ENCODE measurements at regions not wholly inside any gene's neighbourhood (a gene's known extent, or its start where the extent isn't known, plus 50 kb on each side); places are given as distances from the start of the nearest gene placed in this dataset.

GRCh38 chr17:64773836-64774761 is 112.0 kb upstream of the SMURF2 start:
- CTCF ChIA-PET, result interaction anchor here (0.6 to 5.2 kb wide), 16 partner anchors 8 to 355 kb away, joined by 3 to 40 read pairs (median 3); no protein-coding TSS in a partner anchor
- Histone ChIP-seq H3K36me3 (ENCODE audit: control insufficient read depth in 1 of 2, insufficient read depth in 2 of 2, low read length in 2 of 2) (no peaks in the 10 kb centered on the region), H3K4me3 (replicated peaks in 1 of 2; ENCODE audit: low read depth in 1 of 2, low read length in 2 of 2) (peak overlapping the region; percentile 80 to 89), H3K9me3 (ENCODE audit: control insufficient read depth in 1 of 2, insufficient read depth in 1 of 2, low read depth in 1 of 2, low read length in 2 of 2) (no peaks in the 10 kb centered on the region), H3K4me1 (ENCODE audit: control insufficient read depth in 1 of 2, insufficient read depth in 2 of 2, low read length in 2 of 2) (peaks cover 17 to 42% of the 10 kb centered on the region in 2 experiments), H3K9ac (ENCODE audit: low read length) (peak overlapping the region; percentile 86), H3K27me3 (ENCODE audit: insufficient read depth, low read length) (no peaks in the 10 kb centered on the region), H4K20me1 (ENCODE audit: insufficient read depth) (no peaks in the 10 kb centered on the region), H2AFZ (ENCODE audit: low read depth, low read length, poor library complexity, severe bottlenecking) (no peak overlapping the region), H3K4me2 (ENCODE audit: low read length) (peak overlapping the region; percentile 100), H3K79me2 (ENCODE audit: insufficient read depth, low read length) (peaks cover 31% of the 10 kb centered on the region; the same call in 1 of the 2 replicates), H3K27ac (ENCODE audit: low read depth, low read length) (peak overlapping the region; percentile 73), H3K9me2 (ENCODE audit: insufficient read depth) (no peaks in the 10 kb centered on the region)
- DNase-seq (ENCODE audit: low read depth, low spot score), result peak; percentile 95
- POLR2A ChIA-PET, result interaction anchor here (1.3 to 1.9 kb wide), 7 partner anchors 10 to 354 kb away, joined by 3 to 6 read pairs (median 5); no protein-coding TSS in a partner anchor
- intact Hi-C loops (cut with micrococcal nuclease), result loop anchor here (1.0 to 5.0 kb wide), 2 partner anchors 188 to 354 kb away; no protein-coding TSS in a partner anchor
- peak; percentile 89 for ATAC-seq
- BruUV-seq (replicated peaks), result TSS peak; percentile 32
- RAD21 ChIA-PET (ENCODE audit: low non-redundant PET in 1 of 2, low total read pairs in 2 of 2, uncharacterized antibody in 2 of 2, unreplicated experiment in 2 of 2), result interaction anchor here (0.5 to 0.8 kb wide), 8 partner anchors 34 to 354 kb away, joined by 3 to 6 read pairs (median 3); no protein-coding TSS in a partner anchor
- TF ChIP-seq ZFX (IDR thresholded peaks at IDR 0.05) (peak; percentile 44; the same call in 1 of the 2 replicates), TCF7L2 (IDR thresholded peaks at IDR 0.05; ENCODE audit: borderline replicate concordance, extremely low read depth, insufficient read depth, insufficient read length) (peak; percentile 82), ATF3 (IDR thresholded peaks at IDR 0.05) (no peak), POLR2AphosphoS5 (IDR thresholded peaks at IDR 0.05; ENCODE audit: low read depth, low read length) (peak; percentile 99), EGR1 (IDR thresholded peaks at IDR 0.05; ENCODE audit: low read depth) (no peak), RAD21 (IDR thresholded peaks at IDR 0.05; ENCODE audit: low read depth) (peak; percentile 89), SP1 (IDR thresholded peaks at IDR 0.05; ENCODE audit: low read depth) (no peak), ZNF274 (IDR thresholded peaks at IDR 0.05; ENCODE audit: low read depth, low read length) (no peak), POLR2A (IDR thresholded peaks at IDR 0.05; ENCODE audit: borderline replicate concordance, extremely low read depth, insufficient read depth, insufficient read length) (peak; percentile 81), EZH2phosphoT487 (IDR thresholded peaks at IDR 0.05; ENCODE audit: borderline replicate concordance) (no peak), YY1 (IDR thresholded peaks at IDR 0.05; ENCODE audit: extremely low read depth, insufficient replicate concordance, low read depth, low read length) (peak; percentile 19), SRF (IDR thresholded peaks at IDR 0.05; ENCODE audit: low read depth) (no peak)
- TF ChIP-seq, protein P1, sequence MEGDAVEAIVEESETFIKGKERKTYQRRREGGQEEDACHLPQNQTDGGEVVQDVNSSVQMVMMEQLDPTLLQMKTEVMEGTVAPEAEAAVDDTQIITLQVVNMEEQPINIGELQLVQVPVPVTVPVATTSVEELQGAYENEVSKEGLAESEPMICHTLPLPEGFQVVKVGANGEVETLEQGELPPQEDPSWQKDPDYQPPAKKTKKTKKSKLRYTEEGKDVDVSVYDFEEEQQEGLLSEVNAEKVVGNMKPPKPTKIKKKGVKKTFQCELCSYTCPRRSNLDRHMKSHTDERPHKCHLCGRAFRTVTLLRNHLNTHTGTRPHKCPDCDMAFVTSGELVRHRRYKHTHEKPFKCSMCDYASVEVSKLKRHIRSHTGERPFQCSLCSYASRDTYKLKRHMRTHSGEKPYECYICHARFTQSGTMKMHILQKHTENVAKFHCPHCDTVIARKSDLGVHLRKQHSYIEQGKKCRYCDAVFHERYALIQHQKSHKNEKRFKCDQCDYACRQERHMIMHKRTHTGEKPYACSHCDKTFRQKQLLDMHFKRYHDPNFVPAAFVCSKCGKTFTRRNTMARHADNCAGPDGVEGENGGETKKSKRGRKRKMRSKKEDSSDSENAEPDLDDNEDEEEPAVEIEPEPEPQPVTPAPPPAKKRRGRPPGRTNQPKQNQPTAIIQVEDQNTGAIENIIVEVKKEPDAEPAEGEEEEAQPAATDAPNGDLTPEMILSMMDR (IDR thresholded peaks at IDR 0.05 in 2 of 3, conservative IDR thresholded peaks at IDR 0.05 in 1 of 3; ENCODE audit: borderline replicate concordance in 1 of 3, insufficient read depth in 1 of 3, low read depth in 2 of 3, low read length in 2 of 3), result peak; percentile 80 to 95 (median 89); a peak in 5 of 6 replicates

Measured in HCT116 (cell line).